ENCODE measurements at regions not wholly inside any gene's neighbourhood (a gene's known extent, or its start where the extent isn't known, plus 50 kb on each side); places are given as distances from the start of the nearest gene placed in this dataset.

GRCh38 chr10:45209888-45210287, 105.5 kb downstream of the OR13A1 start:
- no peak for ATAC-seq
- no peak for TF ChIP-seq ISL1 (CRISPR knock-in tag; IDR thresholded peaks at IDR 0.05)
- TF ChIP-seq ZFP3 (CRISPR knock-in tag; IDR thresholded peaks at IDR 0.05): no peak
- TF ChIP-seq CSDC2 (CRISPR knock-in tag; IDR thresholded peaks at IDR 0.05): no peak
- no peak for TF ChIP-seq CSRNP3 (CRISPR knock-in tag; IDR thresholded peaks at IDR 0.05)
- no peak for TF ChIP-seq PATZ1 (CRISPR knock-in tag; IDR thresholded peaks at IDR 0.05; ENCODE audit: borderline replicate concordance)
- TF ChIP-seq ZNF70 (CRISPR knock-in tag; IDR thresholded peaks at IDR 0.05): no peak
- no peak for TF ChIP-seq TCF4 (CRISPR knock-in tag; IDR thresholded peaks at IDR 0.05; ENCODE audit: borderline replicate concordance)
- no peak for TF ChIP-seq SNAI2 (CRISPR knock-in tag; IDR thresholded peaks at IDR 0.05)
- TF ChIP-seq TSHZ2 (CRISPR knock-in tag; IDR thresholded peaks at IDR 0.05): no peak
- TF ChIP-seq OSR1 (CRISPR knock-in tag; IDR thresholded peaks at IDR 0.05): no peak
- TF ChIP-seq PPARA (CRISPR knock-in tag; IDR thresholded peaks at IDR 0.05; ENCODE audit: borderline replicate concordance): no peak
- TF ChIP-seq ARNTL (CRISPR knock-in tag; IDR thresholded peaks at IDR 0.05; ENCODE audit: borderline replicate concordance, low read depth): no peak
- TF ChIP-seq RARB (CRISPR knock-in tag; IDR thresholded peaks at IDR 0.05): no peak
- TF ChIP-seq TOX (CRISPR knock-in tag; IDR thresholded peaks at IDR 0.05; ENCODE audit: borderline replicate concordance): no peak
- no peak for TF ChIP-seq GLIS3 (CRISPR knock-in tag; IDR thresholded peaks at IDR 0.05)

GRCh38 chr10:45211576-45211975, 103.8 kb downstream of the OR13A1 start:
- ATAC-seq: no peak
- TF ChIP-seq PPARA (CRISPR knock-in tag; IDR thresholded peaks at IDR 0.05; ENCODE audit: borderline replicate concordance): no peak
- no peak for TF ChIP-seq ZFP30 (CRISPR knock-in tag; IDR thresholded peaks at IDR 0.05)
- no peak for TF ChIP-seq PATZ1 (CRISPR knock-in tag; IDR thresholded peaks at IDR 0.05; ENCODE audit: borderline replicate concordance)
- no peak for TF ChIP-seq BACH2 (CRISPR knock-in tag; IDR thresholded peaks at IDR 0.05; ENCODE audit: borderline replicate concordance)
- TF ChIP-seq ARNTL (CRISPR knock-in tag; IDR thresholded peaks at IDR 0.05; ENCODE audit: borderline replicate concordance, low read depth): no peak
- TF ChIP-seq RARB (CRISPR knock-in tag; IDR thresholded peaks at IDR 0.05): no peak
- TF ChIP-seq TOX (CRISPR knock-in tag; IDR thresholded peaks at IDR 0.05; ENCODE audit: borderline replicate concordance): no peak
- TF ChIP-seq POU6F1 (CRISPR knock-in tag; IDR thresholded peaks at IDR 0.05; ENCODE audit: borderline replicate concordance, low read depth): no peak
- TF ChIP-seq ZFP3 (CRISPR knock-in tag; IDR thresholded peaks at IDR 0.05): no peak
- TF ChIP-seq CSDC2 (CRISPR knock-in tag; IDR thresholded peaks at IDR 0.05): no peak
- no peak for TF ChIP-seq GLIS3 (CRISPR knock-in tag; IDR thresholded peaks at IDR 0.05)
- TF ChIP-seq CREB5 (CRISPR knock-in tag; IDR thresholded peaks at IDR 0.05; ENCODE audit: low read depth): no peak
- TF ChIP-seq ZNF565 (CRISPR knock-in tag; conservative IDR thresholded peaks at IDR 0.05; ENCODE audit: low read depth): no peak
- TF ChIP-seq TSHZ2 (CRISPR knock-in tag; IDR thresholded peaks at IDR 0.05): no peak
- no peak for TF ChIP-seq TCF4 (CRISPR knock-in tag; IDR thresholded peaks at IDR 0.05; ENCODE audit: borderline replicate concordance)
- no peak for TF ChIP-seq ISL1 (CRISPR knock-in tag; IDR thresholded peaks at IDR 0.05)
- no peak for TF ChIP-seq ZNF70 (CRISPR knock-in tag; IDR thresholded peaks at IDR 0.05)
- no peak for TF ChIP-seq SNAI2 (CRISPR knock-in tag; IDR thresholded peaks at IDR 0.05)
